Fibroblast of skin of left biceps (primary cell): ENCODE measurements at regions not wholly inside any gene's neighbourhood (a gene's known extent, or its start where the extent isn't known, plus 50 kb on each side); places are given as distances from the start of the nearest gene placed in this dataset.
A peak's percentile ranks its signal among the peaks of the same experiment; 100 is the strongest.
"Not testable (repeated sequence)": the region's sequence is repeated elsewhere in the genome, so short reads cannot be mapped to it uniquely, and the experiment has no call there.

Source experiments
- DNase-seq, 2 experiments: peaks; one replicate each; pipeline ENCODE4 v3.0.0-alpha.2; 2013; ENCODE audit warnings: low read depth in 2 of 2

- DNase-seq = peak; percentile 70 to 76
Measured at GRCh38 chr4:4666693-4667621, 125.1 kb upstream of the STX18 start.

- no peak for DNase-seq
Measured at GRCh38 chr4:4666187-4666586, 124.3 kb upstream of the STX18 start.

GRCh38 chr4:4664234-4664633 is 122.4 kb upstream of the STX18 start:
- DNase-seq = no peak

- no peak for DNase-seq
Measured at GRCh38 chr4:4663028-4663427, 121.2 kb upstream of the STX18 start.

GRCh38 chr4:4662230-4662629 is 120.4 kb upstream of the STX18 start:
- no peak for DNase-seq

GRCh38 chr4:4659871-4660651 is 118.2 kb upstream of the STX18 start:
- DNase-seq = peak in 1 of 2 experiments; percentile 73

GRCh38 chr4:4658052-4658451 is 116.2 kb upstream of the STX18 start:
- DNase-seq = no peak

- no peak for DNase-seq
Measured at GRCh38 chr4:4656977-4657376, 115.1 kb upstream of the STX18 start.

- DNase-seq = peak in 1 of 2 experiments; percentile 51
Measured at GRCh38 chr4:4655901-4656300, 114.1 kb upstream of the STX18 start.

- DNase-seq = no peak
Measured at GRCh38 chr4:4655011-4655410, 113.2 kb upstream of the STX18 start.

GRCh38 chr4:4651811-4652755 is 110.2 kb upstream of the STX18 start:
- no peak for DNase-seq

GRCh38 chr4:4647041-4647440 is 105.2 kb upstream of the STX18 start:
- no peak for DNase-seq

GRCh38 chr4:4645743-4646142 is 103.9 kb upstream of the STX18 start:
- DNase-seq = no peak

GRCh38 chr4:4644277-4644676 is 102.4 kb upstream of the STX18 start:
- DNase-seq = not testable (repeated sequence)

- DNase-seq = not testable (repeated sequence)
Measured at GRCh38 chr4:4643743-4644142, 101.9 kb upstream of the STX18 start.

GRCh38 chr4:4643306-4643705 is 101.5 kb upstream of the STX18 start:
- no peak for DNase-seq

- DNase-seq = no peak
Measured at GRCh38 chr4:4642496-4643000, 100.7 kb upstream of the STX18 start.

GRCh38 chr4:4641661-4642495 is 100.0 kb upstream of the STX18 start:
- DNase-seq = no peak

- DNase-seq = no peak
Measured at GRCh38 chr4:4641254-4641653, 99.4 kb upstream of the STX18 start.

GRCh38 chr4:4640692-4641091 is 98.8 kb upstream of the STX18 start:
- DNase-seq = no peak

GRCh38 chr4:4639370-4639769 is 97.5 kb upstream of the STX18 start:
- DNase-seq = no peak
